Skeletal muscle cell (primary cell): ENCODE measurements at regions not wholly inside any gene's neighbourhood (a gene's known extent, or its start where the extent isn't known, plus 50 kb on each side); places are given as distances from the start of the nearest gene placed in this dataset.

Source experiments
- DNase-seq: peaks from one replicate; pipeline ENCODE4 v3.0.0-alpha.2; 2010; ENCODE audit warnings: low read depth
- H3K4me3 ChIP-seq: 2 replicates; pipeline ENCODE4 v1.5.1; 2011; ENCODE audit warnings: low read depth, mild to moderate bottlenecking, control low read depth, low read length, moderate library complexity

DNA sequence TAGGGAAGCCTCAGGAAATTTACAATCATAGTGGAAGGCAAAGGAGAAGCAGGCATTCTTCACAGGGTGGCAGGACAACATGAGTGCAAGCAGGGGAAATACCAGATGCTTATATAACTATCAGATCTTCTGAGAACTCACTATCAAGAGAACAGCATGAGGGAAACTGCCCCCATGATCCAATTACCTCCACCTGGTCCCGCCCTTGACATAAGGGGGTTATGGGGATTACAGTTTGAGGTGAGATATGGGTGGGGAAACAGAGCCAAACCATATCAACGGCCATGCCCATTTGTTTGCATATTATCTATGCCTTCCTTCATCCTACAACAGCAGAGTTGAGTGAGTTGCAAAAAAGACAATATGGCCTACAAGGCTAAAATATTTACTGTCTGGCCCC lies 140.2 kb upstream of the CCDC196 start:
- no peak for DNase-seq
- H3K4me3 ChIP-seq, result no peak overlapping the region

DNA sequence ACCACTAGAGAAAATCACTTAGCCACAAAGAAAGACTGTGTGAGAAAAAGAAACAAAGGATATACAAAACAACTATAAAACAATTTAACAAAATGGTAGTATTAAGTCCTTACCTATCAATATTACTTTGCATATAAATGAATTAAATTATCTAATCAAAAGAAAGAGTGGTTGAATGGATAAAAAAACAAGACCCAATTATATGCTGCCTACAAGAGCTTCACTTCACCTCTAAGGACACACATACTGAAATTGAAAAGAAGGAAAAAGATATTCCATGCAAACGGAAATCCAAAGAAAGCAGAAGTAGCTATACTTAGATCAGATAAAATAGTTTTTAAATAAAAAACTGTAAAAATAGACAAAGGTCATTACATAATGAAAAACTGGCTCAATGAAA lies 134.9 kb upstream of the CCDC196 start:
- no peak for DNase-seq
- no peak overlapping the region for H3K4me3 ChIP-seq

- peak; percentile 17 for DNase-seq
- no peak overlapping the region for H3K4me3 ChIP-seq
Measured at GRCh38 chr14:66359500-66359899, 126.7 kb upstream of the CCDC196 start.

DNA sequence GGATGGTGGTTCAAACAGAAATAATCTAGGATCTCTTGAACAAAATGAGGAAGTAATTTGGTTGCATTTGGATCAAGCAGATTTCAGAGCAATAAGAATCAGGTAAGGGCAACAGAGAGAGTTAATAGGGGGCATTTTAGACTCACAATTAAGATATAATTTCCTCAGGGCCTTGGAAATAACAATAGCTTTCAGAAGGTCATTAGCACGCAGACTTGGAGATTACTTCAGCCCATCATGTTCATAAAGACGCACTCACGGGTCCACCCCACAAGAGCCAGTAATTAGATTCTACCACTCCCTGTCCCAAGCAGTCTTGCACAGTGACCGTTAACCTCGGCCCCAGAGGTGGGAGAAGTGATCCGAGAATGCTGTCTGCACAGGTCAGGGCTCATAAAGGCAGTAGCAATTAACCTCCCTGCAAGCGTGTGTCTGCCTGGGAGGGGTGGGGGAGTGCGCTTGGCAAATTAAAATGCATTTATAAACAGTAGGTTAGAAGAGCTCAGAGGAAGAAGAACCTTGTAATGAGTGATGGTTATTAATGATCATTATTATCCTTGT lies 125.7 kb upstream of the CCDC196 start:
- no peak overlapping the region for H3K4me3 ChIP-seq
- no peak for DNase-seq

DNA sequence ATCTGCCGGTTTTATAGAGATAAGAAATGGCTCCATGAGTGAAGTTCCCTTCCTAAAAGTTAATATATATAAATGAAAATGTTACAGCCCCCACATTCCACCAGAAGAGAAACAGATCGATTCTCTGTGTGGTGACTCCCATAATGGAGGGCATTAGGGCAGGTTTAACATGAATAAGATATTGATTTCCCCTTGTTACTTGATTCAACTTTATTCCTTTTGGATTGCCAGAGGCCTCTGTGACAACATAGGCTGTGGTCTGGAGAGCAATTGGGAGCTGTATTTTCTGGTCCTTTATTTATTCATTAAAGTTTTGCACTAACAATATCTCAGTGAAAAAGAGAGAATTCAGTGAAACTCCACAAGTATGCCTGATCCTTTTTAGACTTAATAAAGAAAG lies 125.2 kb upstream of the CCDC196 start:
- no peak for DNase-seq
- no peak overlapping the region for H3K4me3 ChIP-seq

DNA sequence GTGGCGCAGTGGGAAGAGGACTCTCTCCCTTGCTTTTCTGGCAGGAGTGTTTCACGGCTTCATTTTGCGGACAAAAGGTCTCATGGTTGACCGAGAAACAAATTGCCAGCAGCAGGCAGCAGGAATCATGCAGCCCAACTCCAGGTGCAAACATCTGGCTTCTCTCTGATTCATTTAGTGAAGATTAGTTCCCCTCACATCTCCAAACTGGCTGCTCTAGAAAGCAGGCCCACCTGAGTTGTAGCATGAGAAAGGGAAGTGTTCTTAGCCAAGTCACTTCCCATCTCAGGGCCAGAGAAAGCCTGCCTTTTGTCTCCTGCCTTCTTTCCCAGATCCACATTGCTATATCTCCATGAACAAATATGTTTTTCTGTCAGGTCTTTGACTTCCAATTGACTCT lies 120.8 kb upstream of the CCDC196 start:
- DNase-seq, result no peak
- H3K4me3 ChIP-seq, result no peak overlapping the region

DNA sequence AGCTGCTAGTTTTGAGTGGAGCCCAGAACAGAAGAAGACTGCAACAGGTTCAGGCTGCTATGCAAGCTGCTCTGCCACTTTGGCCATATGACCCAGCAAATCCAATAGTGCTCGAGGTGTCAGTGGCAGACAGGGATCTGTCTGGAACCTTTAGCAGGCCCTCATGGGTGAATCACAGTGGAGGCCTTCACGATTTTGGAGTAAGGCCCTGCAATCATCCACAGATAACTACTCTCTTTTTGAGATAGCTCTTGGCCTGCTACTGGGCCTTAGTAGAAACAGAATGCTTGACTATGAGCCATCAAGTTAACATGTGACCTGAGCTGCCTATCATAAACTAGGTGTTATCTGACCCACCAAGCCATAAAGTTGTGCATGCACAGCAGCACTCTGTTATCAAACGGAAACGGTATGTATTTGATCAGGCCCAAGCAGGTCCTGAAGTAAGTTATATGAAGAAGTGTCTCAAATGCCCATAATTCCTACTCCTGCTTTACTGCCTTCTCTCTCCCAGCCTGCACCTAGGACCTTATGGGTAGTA lies 116.9 kb upstream of the CCDC196 start:
- DNase-seq, result no peak
- H3K4me3 ChIP-seq, result no peak overlapping the region

DNA sequence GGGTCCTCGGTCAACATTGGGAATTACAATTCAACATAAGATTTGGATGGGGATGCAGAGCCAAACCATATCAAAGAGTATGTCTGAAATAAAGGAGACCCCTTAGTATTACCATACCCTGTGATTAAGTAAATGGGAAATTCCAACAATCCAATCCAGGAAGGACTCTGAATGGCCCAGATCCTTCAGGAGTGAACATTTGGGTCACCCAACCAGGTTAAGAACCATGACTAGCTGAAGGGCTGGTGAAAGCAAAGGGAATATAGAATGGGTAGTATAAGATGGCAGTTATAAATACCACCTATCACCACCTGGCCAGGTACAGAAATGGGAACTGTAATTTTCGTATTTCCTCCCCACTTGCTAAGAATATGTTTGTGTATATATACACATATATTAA lies 114.4 kb upstream of the CCDC196 start:
- no peak overlapping the region for H3K4me3 ChIP-seq
- no peak for DNase-seq

- H3K4me3 ChIP-seq, result no peak overlapping the region
- DNase-seq, result no peak
Measured at GRCh38 chr14:66375046-66375964, 110.9 kb upstream of the CCDC196 start.

GRCh38 chr14:66377574-66377973 lies 108.6 kb upstream of the CCDC196 start:
- no peak for DNase-seq
- H3K4me3 ChIP-seq, result no peak overlapping the region

DNA sequence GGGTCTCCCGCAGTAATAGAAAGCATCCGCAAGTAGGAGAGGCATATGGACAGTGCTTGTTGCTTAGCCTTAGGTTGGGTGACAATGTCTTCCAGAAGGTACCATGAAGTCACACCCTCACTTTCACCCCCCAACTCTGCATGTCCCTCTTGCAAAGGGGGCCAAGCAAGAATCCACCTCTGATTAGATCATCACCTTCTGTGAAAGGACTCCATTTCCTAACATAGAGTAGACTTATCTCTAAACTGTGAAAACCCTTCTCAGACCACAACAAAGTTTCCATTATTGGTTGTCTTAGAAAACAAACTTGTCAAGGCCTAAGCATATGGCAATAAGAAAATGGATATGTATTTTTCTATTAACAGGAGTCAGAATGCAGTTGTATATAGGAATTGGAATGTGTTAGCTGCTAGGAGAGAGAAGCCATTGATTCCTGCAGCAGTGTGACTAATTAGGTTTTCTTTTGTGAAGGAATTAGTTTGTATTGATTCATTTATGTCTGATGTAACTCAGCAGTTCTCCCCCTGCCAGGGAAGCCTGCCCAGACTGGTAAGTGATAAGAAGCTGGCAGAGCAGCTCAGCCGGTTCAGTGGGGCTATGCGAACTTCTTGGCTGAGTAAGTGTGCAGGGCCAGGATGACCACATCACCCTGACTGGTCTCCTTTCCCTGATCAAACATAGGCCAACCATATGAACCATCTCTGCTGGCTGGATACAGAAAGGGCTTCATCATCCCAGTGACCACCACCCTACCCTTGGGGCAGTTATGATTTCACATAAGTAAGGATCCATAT lies 107.3 kb upstream of the CCDC196 start:
- no peak for DNase-seq
- H3K4me3 ChIP-seq, result no peak overlapping the region

GRCh38 chr14:66380143-66380542 lies 106.0 kb upstream of the CCDC196 start:
- H3K4me3 ChIP-seq, result no peak overlapping the region
- DNase-seq, result no peak

GRCh38 chr14:66381755-66382154 lies 104.4 kb upstream of the CCDC196 start:
- no peak overlapping the region for H3K4me3 ChIP-seq
- no peak for DNase-seq

DNA sequence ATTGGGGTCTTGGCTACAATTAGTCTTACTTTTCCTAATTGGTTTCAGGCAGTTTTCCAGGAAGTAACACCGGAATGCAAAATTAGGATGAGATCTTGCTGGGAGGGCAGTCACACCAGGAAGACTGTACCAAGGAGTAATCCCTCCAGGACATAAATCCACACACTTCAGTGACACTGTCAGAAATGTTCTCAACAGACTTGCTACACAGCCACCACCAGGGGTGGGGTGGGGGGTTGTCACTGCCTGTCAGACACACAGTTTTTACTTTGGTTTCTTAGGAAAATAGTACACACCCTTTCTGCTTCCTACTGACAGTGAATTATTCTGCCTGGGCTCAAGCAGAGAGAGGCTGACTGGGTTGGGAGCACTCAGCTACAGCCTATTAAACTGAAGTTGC lies 102.9 kb upstream of the CCDC196 start:
- no peak for DNase-seq
- no peak overlapping the region for H3K4me3 ChIP-seq

DNA sequence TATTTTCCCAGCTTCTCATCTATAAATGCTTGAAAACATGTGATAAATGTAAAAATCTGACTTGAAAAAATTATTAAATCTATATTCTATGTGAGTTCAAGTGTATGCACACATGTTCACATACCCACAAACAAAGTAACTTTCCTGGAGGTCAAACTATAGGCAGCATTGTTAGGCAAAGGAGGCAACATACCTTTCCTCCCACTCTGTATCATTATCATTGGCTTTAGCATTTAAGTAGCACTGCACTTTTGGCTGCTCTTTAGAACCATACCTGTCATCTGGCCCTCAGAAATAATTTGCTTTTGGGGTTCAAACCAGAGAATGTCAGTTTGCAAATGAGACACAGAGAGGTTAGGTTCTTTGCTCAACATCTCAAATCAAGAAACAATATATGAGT lies 102.4 kb upstream of the CCDC196 start:
- DNase-seq, result no peak

DNA sequence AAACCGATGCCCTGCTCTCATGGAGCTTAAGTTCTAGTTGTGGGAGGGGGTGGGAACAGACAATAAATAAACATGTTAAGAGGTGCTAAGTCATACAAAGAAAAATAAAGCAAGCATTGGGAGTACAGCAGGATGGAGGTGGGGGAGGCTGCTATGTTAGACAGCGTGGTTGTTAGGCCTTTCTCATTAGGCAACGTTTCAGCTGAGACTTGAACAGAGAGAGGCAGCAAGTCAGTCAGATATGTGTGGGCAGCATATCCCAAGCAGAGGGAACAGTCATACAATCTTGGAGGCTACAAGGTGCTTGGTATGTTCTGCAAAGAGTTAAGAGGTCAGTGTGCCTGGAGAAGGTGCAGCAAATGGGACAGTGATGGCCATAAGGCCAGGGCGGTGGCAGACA lies 97.7 kb upstream of the CCDC196 start:
- H3K4me3 ChIP-seq, result no peak overlapping the region
- DNase-seq, result no peak

More for the DNA sequence above, 102.4 kb upstream of the CCDC196 start:
- no peak overlapping the region for H3K4me3 ChIP-seq

DNA sequence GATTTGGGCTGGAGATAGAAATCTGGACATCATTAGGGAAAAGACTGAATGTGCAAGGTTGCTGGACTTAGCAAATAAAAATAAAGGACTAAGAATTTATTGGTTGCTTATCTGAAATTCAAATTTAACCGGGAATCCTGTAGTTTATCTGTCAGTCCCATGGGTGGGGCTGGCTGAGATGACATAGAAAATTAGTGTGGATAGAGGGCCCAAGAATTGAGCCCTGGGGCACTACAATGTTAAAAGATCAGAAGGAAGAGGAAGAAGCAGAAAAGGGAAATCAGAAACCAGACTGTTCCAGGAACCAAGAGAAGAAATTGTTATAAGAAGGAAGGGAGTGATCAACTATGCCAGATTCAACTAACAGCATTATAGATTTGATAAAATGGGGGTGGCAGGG lies 96.7 kb upstream of the CCDC196 start:
- no peak for DNase-seq

GRCh38 chr14:66395300-66395699 lies 90.9 kb upstream of the CCDC196 start:
- DNase-seq, result no peak

More for the DNA sequence above, 96.7 kb upstream of the CCDC196 start:
- no peak overlapping the region for H3K4me3 ChIP-seq

GRCh38 chr14:66396164-66396563 lies 90.0 kb upstream of the CCDC196 start:
- H3K4me3 ChIP-seq, result no peak overlapping the region
- no peak for DNase-seq

More at GRCh38 chr14:66395300-66395699, 90.9 kb upstream of the CCDC196 start:
- no peak overlapping the region for H3K4me3 ChIP-seq

DNA sequence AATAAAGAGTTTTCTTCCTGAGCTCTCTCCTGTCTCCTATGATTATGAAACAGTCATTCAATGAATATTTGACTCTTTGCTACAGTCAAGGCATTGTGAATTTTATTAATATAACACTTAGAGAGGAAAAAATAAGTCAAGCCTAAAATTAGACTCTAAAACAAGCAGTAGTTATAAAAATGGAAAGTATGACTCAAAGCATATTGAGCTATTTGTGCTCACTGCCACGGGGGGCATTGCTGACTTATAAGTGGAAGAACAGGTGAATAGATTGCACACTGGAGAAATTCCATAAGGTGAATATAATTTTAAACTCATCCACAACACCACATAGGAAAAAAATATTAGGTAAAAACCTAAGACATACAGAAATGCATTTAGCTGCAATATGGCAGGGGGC lies 87.7 kb upstream of the CCDC196 start:
- H3K4me3 ChIP-seq, result no peak overlapping the region
- DNase-seq, result no peak
